Osteocyte (in vitro differentiated cells): ENCODE measurements at regions not wholly inside any gene's neighbourhood (a gene's known extent, or its start where the extent isn't known, plus 50 kb on each side); places are given as distances from the start of the nearest gene placed in this dataset.
"Not testable (repeated sequence)": the region's sequence is repeated elsewhere in the genome, so short reads cannot be mapped to it uniquely, and the experiment has no call there.

Source experiments
- DNase-seq: peaks from one replicate; pipeline ENCODE4 v3.0.0; 2021; ENCODE audit warnings: mixed read lengths; ENCODE audit not compliant: unreplicated experiment; ENCODE audit errors: extremely low spot score
- H3K27ac Mint-ChIP-seq: one replicate; pipeline ENCODE4 v1.8.0; 2021; ENCODE audit warnings: mild to moderate bottlenecking, mixed read lengths; ENCODE audit not compliant: unreplicated experiment
- H3K27me3 Mint-ChIP-seq: one replicate; pipeline ENCODE4 v1.8.0; 2021; ENCODE audit warnings: mixed read lengths; ENCODE audit not compliant: unreplicated experiment
- H3K36me3 Mint-ChIP-seq: one replicate; pipeline ENCODE4 v1.8.0; 2021; ENCODE audit warnings: mixed read lengths; ENCODE audit not compliant: unreplicated experiment
- H3K4me1 Mint-ChIP-seq: one replicate; pipeline ENCODE4 v1.8.0; 2021; ENCODE audit warnings: mixed read lengths; ENCODE audit not compliant: unreplicated experiment
- H3K4me3 Mint-ChIP-seq: one replicate; pipeline ENCODE4 v1.8.0; 2021; ENCODE audit warnings: mild to moderate bottlenecking, moderate library complexity, mixed read lengths; ENCODE audit not compliant: unreplicated experiment
- H3K9me3 Mint-ChIP-seq: one replicate; pipeline ENCODE4 v1.8.0; 2021; ENCODE audit warnings: mixed read lengths; ENCODE audit not compliant: unreplicated experiment
- TF ChIP-seq, protein P1 (sequence below): fragments of 200-600 bp; sonication (generic); IDR thresholded peaks from 2 replicates; pipeline ENCODE4 v1.5.0; 2021; ENCODE audit warnings: antibody characterized with exemption, mild to moderate bottlenecking, moderate library complexity

DNA sequence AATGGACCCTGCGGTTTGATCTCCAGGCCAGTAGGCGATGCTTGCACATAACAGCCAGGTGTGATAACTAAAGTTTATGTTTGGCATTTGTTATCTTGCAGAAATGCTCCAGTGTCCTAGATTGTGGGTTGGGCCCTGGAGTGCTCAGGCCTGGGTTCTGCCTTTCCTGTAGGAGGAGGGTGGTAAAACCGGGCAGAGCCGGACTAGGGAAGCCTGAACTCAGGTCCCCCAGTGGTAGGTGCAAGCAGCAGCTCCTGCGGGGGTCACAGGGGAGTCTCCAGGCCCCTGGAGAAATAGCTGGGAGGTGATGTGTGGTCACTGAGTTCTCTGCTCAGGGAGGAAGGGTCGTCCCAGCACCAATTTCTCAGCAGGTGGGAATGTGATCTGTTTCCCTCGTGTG, 538.3 kb upstream of the ANO3 start:
- Mint-ChIP-seq H3K27me3 (peaks cover 3% of the 10 kb centered on the region), H3K4me1 (no peaks in the 10 kb centered on the region), H3K27ac (no peak overlapping the region), H3K36me3 (no peaks in the 10 kb centered on the region), H3K4me3 (no peak overlapping the region), H3K9me3 (no peaks in the 10 kb centered on the region)
- TF ChIP-seq, protein P1, sequence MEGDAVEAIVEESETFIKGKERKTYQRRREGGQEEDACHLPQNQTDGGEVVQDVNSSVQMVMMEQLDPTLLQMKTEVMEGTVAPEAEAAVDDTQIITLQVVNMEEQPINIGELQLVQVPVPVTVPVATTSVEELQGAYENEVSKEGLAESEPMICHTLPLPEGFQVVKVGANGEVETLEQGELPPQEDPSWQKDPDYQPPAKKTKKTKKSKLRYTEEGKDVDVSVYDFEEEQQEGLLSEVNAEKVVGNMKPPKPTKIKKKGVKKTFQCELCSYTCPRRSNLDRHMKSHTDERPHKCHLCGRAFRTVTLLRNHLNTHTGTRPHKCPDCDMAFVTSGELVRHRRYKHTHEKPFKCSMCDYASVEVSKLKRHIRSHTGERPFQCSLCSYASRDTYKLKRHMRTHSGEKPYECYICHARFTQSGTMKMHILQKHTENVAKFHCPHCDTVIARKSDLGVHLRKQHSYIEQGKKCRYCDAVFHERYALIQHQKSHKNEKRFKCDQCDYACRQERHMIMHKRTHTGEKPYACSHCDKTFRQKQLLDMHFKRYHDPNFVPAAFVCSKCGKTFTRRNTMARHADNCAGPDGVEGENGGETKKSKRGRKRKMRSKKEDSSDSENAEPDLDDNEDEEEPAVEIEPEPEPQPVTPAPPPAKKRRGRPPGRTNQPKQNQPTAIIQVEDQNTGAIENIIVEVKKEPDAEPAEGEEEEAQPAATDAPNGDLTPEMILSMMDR: no peak
- DNase-seq: peak; percentile 77

DNA sequence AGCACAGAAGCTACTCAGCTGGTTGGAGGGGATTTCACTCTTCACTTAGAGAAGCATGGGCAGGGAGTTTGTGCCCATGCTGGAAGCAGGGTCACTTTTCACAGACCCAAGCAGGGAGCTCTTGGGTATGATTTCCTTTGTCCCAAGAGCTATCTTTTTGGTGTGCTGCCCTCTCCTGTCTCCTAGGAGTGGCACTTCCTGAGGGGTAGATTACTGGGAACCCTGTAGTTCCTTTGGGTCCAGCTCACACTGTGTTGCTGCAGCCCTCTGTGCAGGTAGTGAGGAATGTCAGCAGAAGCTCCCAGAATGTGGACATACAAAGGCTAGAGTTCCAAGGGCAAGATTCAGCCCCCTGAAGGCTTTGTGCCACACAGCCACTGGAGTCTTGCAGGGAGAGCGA, 537.1 kb upstream of the ANO3 start:
- no peaks in the 10 kb centered on the region for H3K36me3 Mint-ChIP-seq
- H3K9me3 Mint-ChIP-seq: no peaks in the 10 kb centered on the region
- H3K27me3 Mint-ChIP-seq: peaks cover under 1% of the 10 kb centered on the region
- TF ChIP-seq, protein P1: no peak
- no peak overlapping the region for H3K27ac Mint-ChIP-seq
- no peaks in the 10 kb centered on the region for H3K4me1 Mint-ChIP-seq
- H3K4me3 Mint-ChIP-seq: no peak overlapping the region
- DNase-seq: no peak

DNA sequence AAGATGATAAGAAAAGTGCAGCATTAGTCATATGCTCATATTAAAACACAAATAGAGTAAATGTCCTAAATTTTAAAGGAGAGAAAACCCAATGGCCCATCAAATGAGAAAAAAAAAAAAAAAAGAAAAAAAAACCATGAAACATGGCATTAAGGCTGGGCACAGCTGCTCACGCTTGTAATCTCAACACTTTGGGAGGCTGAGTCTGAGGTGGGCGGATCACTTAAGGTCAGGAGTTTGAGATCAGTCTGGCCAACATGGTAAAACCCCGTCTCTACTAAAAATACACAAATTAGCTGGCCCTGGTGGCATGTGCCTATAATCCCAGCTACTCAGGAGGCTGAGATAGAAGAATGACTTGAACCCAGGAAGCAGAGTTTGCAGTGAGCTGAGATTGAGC, 515.5 kb upstream of the ANO3 start:
- no peaks in the 10 kb centered on the region for H3K36me3 Mint-ChIP-seq
- no peak overlapping the region for H3K27ac Mint-ChIP-seq
- H3K27me3 Mint-ChIP-seq: no peaks in the 10 kb centered on the region
- no peaks in the 10 kb centered on the region for H3K9me3 Mint-ChIP-seq
- TF ChIP-seq, protein P1: no peak
- no peak overlapping the region for H3K4me3 Mint-ChIP-seq
- H3K4me1 Mint-ChIP-seq: no peaks in the 10 kb centered on the region
- no peak for DNase-seq

DNA sequence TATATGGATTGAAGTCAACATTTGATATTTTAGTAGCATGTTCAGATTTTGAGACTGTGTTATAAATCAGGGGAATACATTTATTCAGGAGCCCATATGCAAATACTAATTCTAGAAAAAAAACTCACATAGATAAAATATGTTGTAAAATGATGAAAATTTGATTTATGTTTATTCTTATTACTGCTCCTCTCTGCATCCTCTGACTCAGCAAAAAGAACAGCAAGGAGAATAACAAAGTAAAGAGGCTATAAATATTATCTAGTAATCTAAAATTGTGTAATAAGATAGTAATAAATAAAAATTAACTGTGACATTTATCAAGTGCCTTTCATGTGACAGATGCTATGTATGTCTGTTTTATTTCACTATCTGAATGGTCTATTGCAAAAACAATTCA, 507.2 kb upstream of the ANO3 start:
- TF ChIP-seq, protein P1: no peak
- Mint-ChIP-seq H3K4me1 (no peaks in the 10 kb centered on the region), H3K27me3 (no peaks in the 10 kb centered on the region), H3K36me3 (no peaks in the 10 kb centered on the region), H3K4me3 (no peak overlapping the region), H3K9me3 (no peaks in the 10 kb centered on the region), H3K27ac (no peak overlapping the region)
- no peak for DNase-seq

DNA sequence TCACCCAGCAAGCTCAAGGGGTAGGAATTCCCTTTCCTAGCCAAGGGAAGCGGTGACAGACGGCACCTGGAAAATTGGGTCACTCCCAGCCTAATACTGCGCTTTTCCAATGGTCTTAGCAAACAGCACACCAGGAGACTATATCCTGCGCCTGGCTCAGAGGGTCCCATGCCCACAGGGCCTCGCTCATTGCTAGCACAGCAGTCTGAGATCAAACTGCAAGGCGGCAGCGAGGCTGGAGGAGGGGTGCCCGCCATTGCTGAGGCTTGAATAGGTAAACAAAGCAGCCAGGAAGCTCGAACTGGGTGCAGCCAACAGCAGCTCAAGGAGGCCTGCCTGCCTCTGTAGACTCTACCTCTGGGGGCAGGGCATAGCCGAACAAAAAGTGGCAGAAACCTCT, 500.4 kb upstream of the ANO3 start:
- H3K4me1 Mint-ChIP-seq, H3K36me3 Mint-ChIP-seq, H3K9me3 Mint-ChIP-seq, DNase-seq, H3K4me3 Mint-ChIP-seq, H3K27ac Mint-ChIP-seq, H3K27me3 Mint-ChIP-seq: not testable (repeated sequence)

DNA sequence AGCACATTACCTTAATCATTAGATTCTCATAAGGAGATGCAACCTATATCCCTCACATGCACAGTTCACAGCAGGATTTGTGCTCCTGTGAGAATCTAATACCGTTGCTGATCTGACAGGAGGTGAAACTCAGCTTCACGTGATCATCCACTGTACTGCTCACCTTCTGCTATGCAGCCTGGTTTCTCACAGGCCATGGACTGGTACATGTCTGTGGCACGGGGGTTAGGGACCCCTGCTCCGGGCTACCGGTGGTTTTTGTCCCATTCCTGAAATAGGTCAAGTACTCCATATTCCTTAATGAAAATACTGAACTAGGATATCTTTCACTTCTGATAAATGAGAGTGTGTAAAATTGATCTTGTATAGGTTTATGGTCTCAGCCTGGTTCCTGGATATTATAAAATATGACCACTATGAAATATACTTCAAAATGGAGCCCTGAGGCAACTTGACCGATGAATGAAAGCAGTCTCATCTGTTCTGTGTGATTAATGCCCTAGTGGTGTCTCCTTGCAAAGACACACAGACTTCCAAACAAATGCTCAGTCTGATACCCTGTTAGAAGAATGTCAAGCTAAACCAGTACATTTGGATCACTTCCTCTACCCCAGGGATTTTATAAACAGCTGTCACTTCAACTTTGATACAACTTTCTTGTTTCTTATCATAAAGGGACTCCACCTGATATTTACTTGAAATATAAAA, 492.9 kb upstream of the ANO3 start:
- DNase-seq: no peak
- no peaks in the 10 kb centered on the region for H3K4me1 Mint-ChIP-seq
- no peaks in the 10 kb centered on the region for H3K36me3 Mint-ChIP-seq
- H3K9me3 Mint-ChIP-seq: no peaks in the 10 kb centered on the region
- TF ChIP-seq, protein P1: no peak
- H3K27me3 Mint-ChIP-seq: peaks cover 5% of the 10 kb centered on the region
- H3K4me3 Mint-ChIP-seq: no peak overlapping the region
- no peak overlapping the region for H3K27ac Mint-ChIP-seq
